ENCODE measurements at regions not wholly inside any gene's neighbourhood (a gene's known extent, or its start where the extent isn't known, plus 50 kb on each side); places are given as distances from the start of the nearest gene placed in this dataset.

GRCh38 chr5:9972059-9972458 lies 277.6 kb downstream of the ATPSCKMT start:
- no peak overlapping the region for H3K27ac Mint-ChIP-seq
- H3K4me2 ChIP-seq (replicated peaks; ENCODE audit: low read depth, low read length, poor library complexity, severe bottlenecking) = no peak overlapping the region
- DNase-seq = no peak
- H4K20me1 ChIP-seq (ENCODE audit: control insufficient read depth, insufficient read depth, low read length, poor library complexity, severe bottlenecking) = no peaks in the 10 kb centered on the region
- 95% methylated on average over 3 of the region's 3 CpGs for WGBS (ENCODE audit: insufficient coverage)
- POLR2A ChIA-PET = no interaction called here
- H3K79me2 ChIP-seq (ENCODE audit: control insufficient read depth, insufficient read depth, low read length) = no peaks in the 10 kb centered on the region
- no peaks in the 10 kb centered on the region for H3K27me3 ChIP-seq (replicated peaks in 1 of 4; ENCODE audit: control extremely low read depth in 1 of 4, control insufficient read depth in 3 of 4, insufficient read depth in 4 of 4, low read length in 3 of 4)
- CTCF ChIA-PET = no interaction called here
- no peak overlapping the region for H3K4me3 Mint-ChIP-seq
- ATAC-seq (ENCODE audit: low read depth) = no peak
- H2AFZ ChIP-seq (ENCODE audit: insufficient read depth, low read depth, low read length, poor library complexity, severe bottlenecking) = no peak overlapping the region
- intact Hi-C loops (cut with micrococcal nuclease) = no loop called here
- H3K27ac ChIP-seq (ENCODE audit: low read length in 2 of 2) = no peak overlapping the region
- no peaks in the 10 kb centered on the region for H3K27me3 Mint-ChIP-seq
- H3K4me3 ChIP-seq (ENCODE audit: control extremely low read depth in 1 of 5, extremely low read depth in 1 of 5, insufficient read depth in 1 of 5, low read depth in 2 of 5, low read length in 4 of 5) = no peak overlapping the region
- no peaks in the 10 kb centered on the region for H3K4me1 Mint-ChIP-seq
- H3K4me1 ChIP-seq (ENCODE audit: control insufficient read depth in 2 of 2, insufficient read depth in 2 of 2, low read length in 2 of 2) = no peaks in the 10 kb centered on the region
- H3K9me3 Mint-ChIP-seq (ENCODE audit: insufficient read depth) = peaks cover 7% of the 10 kb centered on the region
- H3K9me3 ChIP-seq (ENCODE audit: control extremely low read depth in 1 of 3, control insufficient read depth in 2 of 3, insufficient read depth in 1 of 3, low read length in 2 of 3) = peaks cover 0 to 3% (median 0%) of the 10 kb centered on the region in 3 donors
- H3K9ac ChIP-seq (ENCODE audit: low read length) = no peak overlapping the region
- no peak for TF ChIP-seq EZH2 (IDR thresholded peaks at IDR 0.05; ENCODE audit: borderline replicate concordance, insufficient read depth, low read depth, low read length, poor library complexity, severe bottlenecking)
- TF ChIP-seq CTCF (IDR thresholded peaks at IDR 0.05) = no peak
- no peaks in the 10 kb centered on the region for H3K36me3 ChIP-seq (replicated peaks in 1 of 2; ENCODE audit: control extremely low read depth in 1 of 2, control insufficient read depth in 1 of 2, extremely low read depth in 1 of 2, insufficient read depth in 2 of 2, low read length in 1 of 2)

GRCh38 chr5:9971301-9971700 lies 278.4 kb downstream of the ATPSCKMT start:
- ATAC-seq (ENCODE audit: low read depth) = no peak
- H3K27ac Mint-ChIP-seq = no peak overlapping the region
- no peaks in the 10 kb centered on the region for H3K27me3 Mint-ChIP-seq

More at GRCh38 chr5:9971301-9971700, 278.4 kb downstream of the ATPSCKMT start:
- 69% methylated on average over 5 of the region's 6 CpGs for WGBS (ENCODE audit: insufficient coverage)
- Mint-ChIP-seq H3K9me3 (ENCODE audit: insufficient read depth) (peaks cover 7% of the 10 kb centered on the region), H3K4me1 (no peaks in the 10 kb centered on the region), H3K4me3 (no peak overlapping the region)
- Histone ChIP-seq H3K27me3 (replicated peaks in 1 of 4; ENCODE audit: control extremely low read depth in 1 of 4, control insufficient read depth in 3 of 4, insufficient read depth in 4 of 4, low read length in 3 of 4) (no peaks in the 10 kb centered on the region), H3K4me1 (ENCODE audit: control insufficient read depth in 2 of 2, insufficient read depth in 2 of 2, low read length in 2 of 2) (no peaks in the 10 kb centered on the region), H2AFZ (ENCODE audit: insufficient read depth, low read depth, low read length, poor library complexity, severe bottlenecking) (no peak overlapping the region), H3K9ac (ENCODE audit: low read length) (no peak overlapping the region), H3K27ac (ENCODE audit: low read length in 2 of 2) (no peak overlapping the region), H3K4me2 (replicated peaks; ENCODE audit: low read depth, low read length, poor library complexity, severe bottlenecking) (no peak overlapping the region), H3K36me3 (replicated peaks in 1 of 2; ENCODE audit: control extremely low read depth in 1 of 2, control insufficient read depth in 1 of 2, extremely low read depth in 1 of 2, insufficient read depth in 2 of 2, low read length in 1 of 2) (no peaks in the 10 kb centered on the region), H4K20me1 (ENCODE audit: control insufficient read depth, insufficient read depth, low read length, poor library complexity, severe bottlenecking) (no peaks in the 10 kb centered on the region), H3K9me3 (ENCODE audit: control extremely low read depth in 1 of 3, control insufficient read depth in 2 of 3, insufficient read depth in 1 of 3, low read length in 2 of 3) (peaks cover 0 to 3% (median 0%) of the 10 kb centered on the region in 3 donors), H3K4me3 (ENCODE audit: control extremely low read depth in 1 of 5, extremely low read depth in 1 of 5, insufficient read depth in 1 of 5, low read depth in 2 of 5, low read length in 4 of 5) (no peak overlapping the region), H3K79me2 (ENCODE audit: control insufficient read depth, insufficient read depth, low read length) (no peaks in the 10 kb centered on the region)
- no peak for DNase-seq
- intact Hi-C loops (cut with micrococcal nuclease) = no loop called here
- POLR2A ChIA-PET = no interaction called here
- CTCF ChIA-PET = no interaction called here
- TF ChIP-seq EZH2 (IDR thresholded peaks at IDR 0.05; ENCODE audit: borderline replicate concordance, insufficient read depth, low read depth, low read length, poor library complexity, severe bottlenecking) = no peak
- no peak for TF ChIP-seq CTCF (IDR thresholded peaks at IDR 0.05)

All from B cell (primary cell).